GM21619 (cell line): ENCODE measurements at regions not wholly inside any gene's neighbourhood (a gene's known extent, or its start where the extent isn't known, plus 50 kb on each side); places are given as distances from the start of the nearest gene placed in this dataset.

Experiments used
- ATAC-seq: cut with Tn5 transposase; IDR thresholded peaks from one replicate; pipeline ENCODE4 v1.9.1; 2021; ENCODE audit not compliant: unreplicated experiment

DNA sequence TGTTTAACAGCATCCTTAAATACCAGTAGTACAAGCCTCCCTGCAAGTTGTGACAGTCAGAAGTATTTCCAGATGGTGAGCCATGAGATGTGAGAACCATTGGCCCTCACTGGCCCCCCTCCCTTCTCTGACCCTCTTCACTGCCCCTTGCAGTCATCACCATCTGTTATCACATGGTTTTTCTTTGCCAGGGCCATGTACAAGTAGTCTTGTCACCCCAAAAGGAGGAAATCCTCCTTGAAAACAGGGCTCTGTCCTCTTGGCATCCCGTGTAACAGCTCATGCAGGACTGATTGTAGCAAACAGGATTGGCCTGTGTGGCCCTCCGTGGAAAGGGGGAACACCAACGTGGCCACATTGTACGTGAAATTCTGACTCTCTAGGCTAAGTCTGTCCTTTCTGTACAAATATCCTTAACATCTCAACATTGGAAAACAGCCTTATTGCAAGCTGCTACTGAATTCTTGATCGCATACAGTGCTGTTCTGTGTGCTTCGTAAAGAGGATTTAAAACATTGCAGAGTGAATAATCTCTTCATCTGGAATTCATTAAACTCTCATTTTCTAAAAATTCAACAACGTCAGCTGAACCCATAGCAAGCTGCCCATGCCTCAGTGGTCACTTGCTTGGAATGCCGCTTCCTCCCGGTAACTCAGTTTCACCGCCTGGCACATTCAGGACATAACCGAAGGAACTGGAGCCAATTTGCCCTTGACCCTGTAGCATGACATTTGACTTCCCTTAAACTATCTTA lies 171.7 kb downstream of the ATPSCKMT start:
- no peak for ATAC-seq

DNA sequence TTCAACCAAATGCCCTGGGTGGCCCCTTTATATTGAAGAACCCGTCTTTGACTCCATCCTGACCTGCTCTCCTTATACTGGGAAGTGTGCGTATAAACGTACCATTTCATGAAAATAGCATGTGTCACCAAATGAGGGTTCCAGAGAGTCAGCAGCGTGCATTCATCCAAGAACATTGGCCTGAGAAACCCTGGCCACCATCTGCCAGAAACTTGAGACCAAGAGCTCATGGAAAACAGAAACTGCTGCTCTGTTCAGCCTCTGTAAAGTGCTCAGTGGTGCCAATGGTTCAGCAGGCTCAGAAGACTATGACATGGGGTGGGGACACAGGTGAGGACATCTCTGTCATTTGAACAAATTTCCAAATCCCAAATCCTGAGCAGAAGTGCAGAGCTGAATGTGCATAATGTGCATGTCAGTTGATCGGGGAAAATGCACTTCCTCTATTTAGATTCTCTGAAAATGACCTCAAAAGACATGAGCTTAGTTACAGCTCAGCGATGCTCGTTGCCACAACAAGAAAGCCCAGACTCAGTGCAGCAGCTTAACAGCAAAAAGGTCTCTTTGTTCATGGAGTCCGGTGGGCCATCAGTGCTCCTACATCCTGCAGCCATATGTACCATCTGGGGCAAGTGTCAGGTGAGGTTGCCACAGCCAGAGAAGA lies 176.1 kb downstream of the ATPSCKMT start:
- ATAC-seq = no peak

DNA sequence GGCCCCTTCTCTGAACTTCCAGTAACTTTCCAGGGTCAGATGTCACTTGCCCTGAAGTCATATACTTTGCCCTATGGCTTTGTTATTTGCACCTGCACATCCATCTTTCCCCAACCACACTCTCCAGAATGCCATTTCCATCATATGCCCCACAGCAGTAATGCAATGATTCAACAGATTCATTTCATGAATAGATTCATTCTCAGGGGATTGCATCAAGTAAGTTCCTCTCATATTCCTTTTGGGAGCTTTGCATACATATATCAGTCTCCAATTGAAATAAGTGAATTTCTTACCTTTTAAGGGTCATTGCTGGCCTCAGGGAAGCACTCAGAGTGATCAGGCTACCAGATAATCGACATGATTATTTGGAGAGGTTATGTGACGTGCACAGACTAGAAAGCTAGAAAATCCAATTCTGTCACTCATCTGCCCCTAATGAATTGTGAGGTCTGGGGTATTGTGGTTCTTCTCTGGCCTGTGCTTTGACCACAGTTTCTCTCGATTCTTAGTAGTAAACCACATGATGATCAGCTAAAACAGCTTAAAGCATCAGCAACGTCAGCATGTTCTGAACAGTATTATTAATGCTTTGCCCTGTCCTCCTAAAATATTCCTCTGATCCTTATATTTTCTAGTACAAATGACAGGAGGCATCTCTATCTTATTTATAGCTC lies 179.9 kb downstream of the ATPSCKMT start:
- ATAC-seq = no peak

DNA sequence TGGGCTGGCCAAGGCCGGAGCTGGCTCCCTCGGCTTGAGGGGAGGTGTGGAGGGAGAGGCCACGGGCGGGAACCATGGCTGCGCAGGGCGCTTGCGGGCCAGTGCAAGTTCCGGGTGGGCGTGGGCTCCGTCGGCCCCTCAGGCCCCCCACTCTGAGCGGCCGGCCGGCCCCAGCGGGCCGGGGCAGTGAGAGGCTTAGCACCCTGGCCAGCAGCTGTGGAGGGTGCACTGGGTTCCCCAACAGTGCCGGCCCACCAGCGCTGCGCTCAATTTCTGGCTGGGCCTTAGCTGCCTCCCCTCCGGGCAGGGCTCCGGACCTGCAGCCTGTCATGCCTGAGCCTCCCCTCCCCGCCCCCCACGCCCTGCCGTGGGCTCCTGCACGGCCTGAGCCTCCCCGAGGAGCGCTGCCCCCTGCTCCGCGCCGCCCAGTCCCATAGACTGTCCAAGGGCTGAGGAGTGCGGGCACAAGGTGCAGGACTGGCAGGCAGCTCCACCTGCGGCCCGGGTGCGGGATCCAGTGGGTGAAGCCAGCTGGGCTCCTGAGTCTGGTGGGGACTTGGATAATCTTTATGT lies 184.2 kb downstream of the ATPSCKMT start:
- ATAC-seq = no peak

DNA sequence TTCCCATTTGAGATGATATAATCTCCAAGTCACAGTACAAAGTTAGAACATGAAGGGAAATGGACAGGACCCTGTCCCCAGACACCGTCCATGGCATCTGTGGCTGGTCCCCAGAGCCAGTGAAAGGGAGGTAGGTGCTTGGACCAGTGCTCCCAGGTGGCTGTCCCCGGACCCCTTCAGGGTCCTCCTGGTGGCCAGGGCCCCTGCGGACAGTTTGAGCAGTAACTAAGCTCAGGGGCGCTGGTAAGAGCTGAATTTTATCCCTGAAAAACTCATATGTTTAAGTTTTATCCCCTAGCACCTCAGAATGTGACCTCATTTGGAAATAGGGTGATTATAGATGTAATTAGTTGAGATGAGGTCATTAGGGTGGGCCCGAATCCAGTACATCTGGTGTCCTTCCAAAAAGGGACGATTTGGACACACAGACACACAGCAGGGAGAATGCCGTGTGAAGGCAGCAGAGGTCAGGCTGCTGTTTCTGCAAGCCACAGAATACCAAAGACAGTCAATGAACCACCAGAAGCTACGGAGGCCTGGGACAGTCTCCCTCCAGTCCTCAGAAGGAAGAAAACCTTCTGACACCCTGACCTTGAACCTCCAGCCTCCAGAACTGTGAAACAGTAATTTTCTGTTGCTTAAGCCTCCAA lies 185.0 kb downstream of the ATPSCKMT start:
- ATAC-seq = no peak

DNA sequence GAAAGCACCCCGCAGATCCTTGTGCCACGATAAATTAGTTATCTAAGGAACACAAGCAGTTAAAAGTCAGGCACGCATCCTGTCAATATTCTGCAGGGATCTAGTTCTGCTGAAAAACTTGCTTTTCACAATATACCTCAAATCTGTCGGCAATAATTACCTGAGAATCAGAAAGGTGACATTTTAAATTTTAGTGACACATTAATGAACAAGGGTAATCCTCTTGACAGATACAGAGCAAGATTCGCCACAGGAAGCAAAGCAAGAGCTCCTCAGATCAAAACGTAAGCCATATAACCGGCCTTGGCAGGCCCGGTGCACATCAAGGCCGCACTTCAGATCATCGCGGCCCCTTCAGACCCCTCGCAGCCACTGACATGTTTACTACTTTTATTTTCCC lies 185.7 kb downstream of the ATPSCKMT start:
- ATAC-seq = no peak

DNA sequence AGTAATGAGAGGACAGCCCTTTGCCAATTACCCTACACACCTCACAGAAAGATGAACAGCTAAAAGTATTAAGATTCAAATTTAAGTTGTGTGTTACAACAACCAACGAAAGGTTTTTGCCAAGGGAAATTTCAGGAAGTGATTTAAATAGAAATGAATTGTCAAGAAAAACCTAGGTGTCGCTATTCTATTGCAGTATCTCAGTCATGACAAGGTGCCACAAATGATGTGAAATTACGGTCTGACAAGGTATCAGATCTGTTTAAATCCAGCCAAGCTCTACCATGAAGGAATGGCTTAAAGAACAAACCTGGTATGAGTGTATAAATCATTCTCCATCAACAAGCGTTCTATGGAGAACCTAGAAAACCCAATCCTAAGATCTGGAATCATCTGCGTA lies 189.7 kb downstream of the ATPSCKMT start:
- no peak for ATAC-seq

DNA sequence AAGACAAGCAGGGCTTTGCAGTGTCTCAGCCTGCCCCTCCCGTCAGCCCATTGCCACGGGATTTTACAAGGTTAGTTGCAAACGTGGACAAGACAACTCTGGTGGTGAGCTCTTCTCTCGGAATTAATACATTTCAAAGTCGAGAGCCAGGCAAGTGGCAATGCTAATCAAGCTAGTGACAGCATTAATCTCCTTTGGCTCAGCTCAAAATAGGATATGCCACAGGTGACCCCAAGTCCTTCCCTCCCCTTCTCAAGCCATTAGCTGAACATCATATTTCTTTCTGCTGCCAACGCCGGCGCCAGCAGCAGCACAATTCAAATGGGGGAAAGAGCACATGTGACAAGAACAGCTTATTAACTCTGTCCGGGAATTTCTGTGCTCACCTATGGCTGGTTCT lies 190.1 kb downstream of the ATPSCKMT start:
- no peak for ATAC-seq

DNA sequence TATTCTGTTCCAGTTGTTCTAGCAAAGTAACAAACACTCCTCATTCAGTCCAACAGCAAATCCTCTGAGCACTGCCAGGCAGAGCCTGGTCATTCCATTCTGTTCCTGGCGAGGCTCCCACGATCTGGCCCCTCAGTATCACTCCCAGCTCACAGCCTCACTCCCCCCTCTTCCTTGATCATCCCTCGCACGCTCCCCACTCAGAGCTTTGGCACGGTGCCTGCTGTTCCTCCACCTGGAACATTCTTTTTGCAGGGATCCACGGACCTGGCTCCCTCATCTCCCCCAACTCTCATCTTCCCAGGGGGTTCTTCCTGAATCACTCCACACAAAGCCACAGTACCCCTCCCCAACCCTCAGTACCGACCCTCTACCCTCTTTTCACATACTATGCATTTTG lies 192.3 kb downstream of the ATPSCKMT start:
- ATAC-seq = no peak

DNA sequence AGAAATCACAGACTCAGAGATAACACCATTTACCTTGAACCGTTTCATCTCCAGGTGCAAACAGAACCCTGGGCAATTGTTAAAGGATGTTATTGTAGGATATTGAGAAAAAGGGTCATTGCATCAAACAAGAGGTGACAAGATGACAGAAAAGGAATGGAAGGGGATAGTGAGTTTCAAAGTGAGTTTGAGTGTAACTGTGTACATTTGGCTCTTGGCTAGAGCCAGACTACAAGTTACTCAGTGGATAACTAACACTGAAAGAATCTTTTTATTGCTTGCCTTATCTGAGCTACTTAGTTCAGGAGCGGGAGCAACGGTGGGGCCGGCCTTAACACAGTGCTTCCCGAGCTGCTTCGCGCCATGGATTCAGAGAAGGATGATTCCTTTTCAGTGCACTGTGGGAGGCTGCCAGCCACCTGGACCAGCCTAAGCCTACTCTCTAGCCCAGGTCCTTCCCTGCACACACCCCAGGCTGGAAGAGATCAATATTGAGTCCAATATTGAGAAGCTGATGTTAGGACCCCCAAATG lies 193.4 kb downstream of the ATPSCKMT start:
- no peak for ATAC-seq

DNA sequence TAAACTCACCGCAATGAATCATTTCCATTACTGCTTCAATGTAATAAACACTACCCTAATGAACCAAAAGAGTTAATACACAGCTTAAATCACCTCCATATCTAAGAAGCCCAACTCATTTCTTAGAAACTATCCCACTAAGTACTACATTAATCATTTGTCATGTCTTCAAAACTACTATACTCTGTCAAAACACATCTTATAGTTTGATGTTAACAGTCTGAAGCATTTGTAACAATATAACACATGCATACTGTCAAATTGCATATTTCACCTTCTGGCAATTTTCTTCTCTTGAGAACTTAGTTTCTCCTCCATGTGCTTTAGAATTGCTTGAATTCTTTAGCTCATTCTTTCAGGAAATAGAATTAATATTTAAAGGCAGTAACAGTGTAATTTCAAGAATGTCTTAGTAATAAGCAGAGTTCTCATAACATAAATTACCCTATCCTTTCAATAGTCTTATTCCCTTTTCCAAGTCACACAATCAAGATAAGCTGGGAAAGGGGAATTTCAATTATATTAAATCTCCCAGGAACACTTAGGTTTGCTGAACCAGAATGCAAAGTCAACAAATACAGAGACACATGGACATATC lies 199.7 kb downstream of the ATPSCKMT start:
- ATAC-seq = no peak

DNA sequence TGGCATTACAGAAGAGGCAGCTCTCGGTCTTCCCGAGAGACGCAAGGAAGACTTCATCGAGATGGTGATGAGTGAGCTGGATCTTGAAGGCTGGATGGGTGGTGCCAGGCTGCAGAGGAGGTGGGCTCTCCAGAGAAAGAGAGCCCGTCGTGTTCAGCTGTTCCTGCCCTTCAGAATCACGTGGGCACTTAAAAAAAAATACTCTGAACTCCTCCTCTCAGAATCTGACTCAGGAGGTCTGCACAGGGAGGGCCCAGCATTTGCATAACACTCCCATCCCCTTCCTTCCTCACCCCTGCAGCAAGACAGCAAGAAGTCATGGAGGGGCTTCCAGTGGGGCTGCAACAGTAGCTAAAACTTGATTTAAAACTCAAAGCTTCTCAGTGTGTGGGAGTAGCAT lies 203.0 kb downstream of the ATPSCKMT start:
- no peak for ATAC-seq

DNA sequence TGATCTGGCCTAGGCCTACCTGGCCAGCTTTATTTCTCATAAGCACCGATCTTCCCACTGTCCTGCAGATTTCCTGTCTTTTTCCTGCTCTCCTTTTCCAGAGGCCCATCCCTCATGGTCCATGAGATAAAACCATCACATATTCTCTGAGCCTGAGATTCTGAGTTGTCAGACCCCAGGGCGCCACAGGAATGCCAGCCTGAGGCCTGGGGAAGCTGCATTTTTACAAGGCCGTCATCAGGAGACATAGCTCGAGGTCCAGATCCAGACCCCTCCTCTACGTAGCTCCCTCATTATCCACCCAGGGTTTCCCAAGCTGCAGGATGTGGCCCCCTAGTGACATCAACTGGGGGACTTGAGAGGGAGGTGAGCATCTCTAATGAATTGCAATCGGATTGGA lies 204.3 kb downstream of the ATPSCKMT start:
- no peak for ATAC-seq

DNA sequence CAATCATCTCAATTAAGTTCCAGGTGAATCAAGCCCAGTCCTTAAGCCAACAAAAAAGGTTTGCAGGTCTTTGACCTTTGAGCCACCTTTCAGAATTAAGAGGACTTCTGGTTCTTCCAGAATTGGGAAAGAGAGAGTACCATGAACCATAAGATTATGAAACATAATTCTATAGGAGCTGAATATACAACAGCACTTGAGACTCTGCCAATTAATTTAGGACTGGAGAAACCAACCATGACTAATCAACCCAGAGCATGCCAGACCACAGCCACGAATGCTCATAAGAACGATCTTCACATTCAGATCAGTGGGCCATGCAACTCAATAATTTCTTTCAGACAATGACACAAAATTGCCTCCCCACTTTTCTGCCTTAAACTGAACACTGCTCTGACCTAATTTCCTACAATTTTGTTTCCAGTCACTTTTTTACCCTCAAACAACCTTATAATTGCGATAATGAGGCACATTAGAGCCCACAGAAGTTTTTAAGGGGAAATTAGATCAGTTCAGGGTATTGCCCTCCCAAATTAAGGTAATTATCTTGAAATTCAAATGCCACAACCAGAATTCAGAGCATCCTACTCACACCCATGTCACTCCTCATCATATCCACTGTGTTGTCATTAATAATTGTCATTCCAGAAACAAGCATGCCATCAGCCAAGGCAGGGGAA lies 213.4 kb downstream of the ATPSCKMT start:
- no peak for ATAC-seq

DNA sequence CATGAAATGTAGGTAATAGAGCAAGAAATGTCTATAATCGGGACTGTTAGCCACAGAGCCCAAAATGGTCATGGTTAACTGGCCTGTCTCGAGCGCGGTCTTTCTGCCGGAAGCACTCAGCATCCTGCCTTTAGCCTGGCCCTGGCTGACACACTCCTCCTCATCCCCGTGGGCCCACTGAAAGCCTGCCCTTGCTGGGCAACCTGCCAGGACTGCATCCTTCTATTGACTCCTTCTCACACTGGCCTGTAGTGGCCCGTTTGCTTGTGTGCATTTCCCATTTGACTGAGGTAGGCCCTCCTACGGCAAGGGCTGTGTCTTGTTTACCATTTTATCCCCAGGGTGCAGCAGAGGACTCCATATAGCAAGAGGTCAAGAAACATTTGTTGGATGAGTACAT lies 215.7 kb downstream of the ATPSCKMT start:
- no peak for ATAC-seq

DNA sequence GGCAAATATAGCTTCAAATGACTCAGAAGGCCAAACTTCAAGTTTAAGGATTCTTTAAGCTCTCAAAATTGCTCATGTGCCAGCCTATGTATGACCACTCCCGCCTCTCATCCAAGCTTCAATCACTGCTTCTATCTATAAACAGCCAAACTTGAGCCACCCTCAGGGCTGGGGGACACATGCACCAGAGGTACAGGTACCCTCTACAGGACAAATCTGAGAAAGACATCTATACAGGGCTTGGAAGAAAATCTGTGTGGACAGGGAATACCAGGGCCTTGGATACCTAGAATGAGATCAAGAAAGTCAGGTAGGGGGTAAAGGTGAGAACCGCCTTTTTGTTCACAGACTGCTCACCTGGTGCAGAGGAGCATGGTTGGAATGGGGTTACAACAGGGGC lies 217.9 kb downstream of the ATPSCKMT start:
- no peak for ATAC-seq

DNA sequence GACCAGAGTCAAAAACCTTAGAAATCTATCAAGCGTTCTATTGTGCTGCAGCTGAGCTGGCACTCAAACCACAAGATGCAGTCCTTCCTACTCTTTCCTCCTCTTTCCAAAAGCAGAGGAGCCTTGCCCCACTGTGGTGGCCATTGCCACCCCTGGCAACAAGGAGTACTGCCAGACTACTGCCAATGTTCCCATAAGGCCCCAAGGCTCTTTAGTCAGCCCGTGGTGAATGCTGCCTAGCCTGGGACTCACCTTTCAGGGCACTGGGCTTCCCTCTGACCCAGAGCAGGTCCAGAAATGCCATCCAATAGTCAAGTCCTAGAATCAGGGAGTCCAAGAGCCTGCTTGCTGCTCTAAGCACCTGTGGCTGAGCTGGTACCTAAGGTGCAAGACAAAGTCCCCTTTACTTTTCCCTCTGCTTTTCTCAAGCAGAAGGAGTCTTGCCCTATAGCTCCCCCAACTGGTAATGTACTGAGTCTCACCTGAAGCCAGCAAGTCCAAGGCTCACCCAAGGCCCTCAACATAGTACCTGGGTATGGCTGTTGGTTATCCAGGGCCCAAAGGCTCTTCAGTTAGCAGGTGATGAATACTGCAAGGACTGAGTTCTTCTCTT lies 219.4 kb downstream of the ATPSCKMT start:
- no peak for ATAC-seq

DNA sequence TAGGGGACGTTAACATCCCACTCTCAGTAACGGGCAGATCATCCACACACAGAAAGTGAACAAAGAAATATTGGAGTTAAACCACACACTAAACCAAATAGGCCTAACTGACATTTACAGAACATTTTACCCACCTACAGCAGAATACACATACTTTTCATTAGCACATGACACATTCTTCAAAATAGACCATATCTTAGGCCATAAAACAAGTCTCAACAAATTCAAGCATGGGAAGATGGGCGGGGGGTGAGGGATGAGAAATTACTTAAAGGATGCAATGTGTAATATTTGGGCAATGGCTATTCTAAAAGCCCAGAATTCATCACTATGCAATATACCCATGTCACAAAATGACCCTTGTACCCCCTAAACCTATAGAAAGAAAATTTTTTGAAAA lies 226.2 kb downstream of the ATPSCKMT start:
- no peak for ATAC-seq

DNA sequence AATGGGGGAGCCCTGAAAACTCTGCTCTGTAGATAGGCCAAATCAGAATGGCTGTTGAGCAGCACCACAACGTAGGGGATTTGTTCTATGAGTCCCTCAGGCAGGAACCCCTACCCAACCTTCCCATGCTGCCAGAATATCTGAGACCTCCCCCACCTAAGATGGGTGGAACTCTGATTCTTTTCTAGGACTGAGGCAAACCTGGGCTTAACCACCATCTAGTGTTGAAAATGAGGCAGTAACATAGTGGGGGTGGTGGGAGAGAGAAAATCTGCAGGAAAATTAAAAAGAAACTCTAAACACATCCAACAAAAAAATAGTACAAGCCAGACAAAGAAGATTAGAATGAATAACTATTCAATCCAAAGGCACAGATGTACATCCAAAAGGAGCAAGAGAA lies 228.4 kb downstream of the ATPSCKMT start:
- no peak for ATAC-seq

DNA sequence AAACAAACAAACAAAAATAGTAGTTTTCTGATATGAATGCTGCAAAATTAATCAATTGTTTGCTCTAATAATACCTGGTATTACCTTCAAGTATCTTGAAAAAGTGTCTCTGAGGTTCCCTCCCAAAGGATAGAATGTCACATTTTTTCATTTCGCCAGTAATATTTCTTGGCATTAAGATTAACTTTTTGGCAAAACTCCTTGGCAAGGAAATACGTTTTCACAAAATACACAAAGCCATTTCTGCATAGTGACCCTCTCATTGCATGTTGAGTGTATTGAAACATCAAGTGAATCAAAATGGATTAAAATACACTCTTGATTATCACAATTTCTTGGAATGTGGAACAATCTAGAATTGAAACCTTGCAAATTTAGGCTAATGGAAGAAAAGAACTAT lies 230.5 kb downstream of the ATPSCKMT start:
- no peak for ATAC-seq
